Uterus (tissue), 3 donors: ENCODE measurements at regions not wholly inside any gene's neighbourhood (a gene's known extent, or its start where the extent isn't known, plus 50 kb on each side); places are given as distances from the start of the nearest gene placed in this dataset.

ENCODE experiments used
- DNase-seq, 2 donors: peaks; one replicate each; pipeline ENCODE4 v3.0.0-alpha.2; 2019 to 2020
- H3K27ac ChIP-seq, 2 donors: fragments of 200-600 bp; sonication (generic); 1 replicate in 1 of 2; 2 replicates in 1 of 2; pipeline ENCODE4 v1.5.1; 2016 to 2018
- H3K27me3 ChIP-seq, 2 donors: fragments of 200-600 bp; sonication (generic); one replicate each; pipeline ENCODE4 v1.5.1; 2018 to 2019; ENCODE audit warnings: control low read depth in 1 of 2
- H3K36me3 ChIP-seq, 2 donors: fragments of 200-600 bp; sonication (generic); one replicate each; pipeline ENCODE4 v1.5.1; 2019; ENCODE audit warnings: control low read depth in 1 of 2
- H3K4me1 ChIP-seq, 2 donors: fragments of 200-600 bp; sonication (generic); one replicate each; pipeline ENCODE4 v1.5.1; 2018 to 2019; ENCODE audit warnings: control low read depth in 1 of 2
- H3K4me3 ChIP-seq, 2 donors: fragments of 200-600 bp; sonication (generic); 1 replicate in 1 of 2; 2 replicates in 1 of 2; pipeline ENCODE4 v1.5.1; 2018 to 2019; ENCODE audit warnings: mild to moderate bottlenecking in 1 of 2
- H3K9me3 ChIP-seq, 2 donors: fragments of 200-600 bp; sonication (generic); one replicate each; pipeline ENCODE4 v1.5.1; 2019; ENCODE audit warnings: control low read depth in 1 of 2
- CTCF ChIP-seq, 4 experiments: fragments of 200-600 bp in 2 of 4; fragments of 450-650 bp in 2 of 4; sonication (generic) in 2 of 4; IDR thresholded peaks; one replicate each; pipeline ENCODE4 v1.5.1; 2016 to 2019; ENCODE audit warnings: antibody characterized with exemption in 4 of 4, mild to moderate bottlenecking in 2 of 4, moderate library complexity in 1 of 4
- POLR2A ChIP-seq, 2 donors: fragments of 450-650 bp; IDR thresholded peaks; one replicate each; pipeline ENCODE4 v1.6.1; 2016; ENCODE audit warnings: antibody characterized with exemption in 2 of 2, mild to moderate bottlenecking in 1 of 2, moderate library complexity in 1 of 2
- intact Hi-C: fragments of 100-400 bp; cut with DNase I; formaldehyde crosslinking; loops from one replicate; pipeline ENCODE4 v1.15.1; 2023; ENCODE audit warnings: low total_unique reads
- donor health status: DM: yes; HTN: yes; CAD: no.

- no peaks in the 10 kb centered on the region for H3K36me3 ChIP-seq
Measured at GRCh38 chr4:112848911-112849310, 200.5 kb upstream of the ANK2 start.

GRCh38 chr4:112852601-112853000 is 196.9 kb upstream of the ANK2 start:
- Histone ChIP-seq H3K36me3 (no peaks in the 10 kb centered on the region), H3K4me1 (no peaks in the 10 kb centered on the region), H3K9me3 (no peaks in the 10 kb centered on the region), H3K27ac (no peak overlapping the region), H3K4me3 (no peak overlapping the region), H3K27me3 (no peaks in the 10 kb centered on the region)
- intact Hi-C loops, result no loop called here
- TF ChIP-seq POLR2A (IDR thresholded peaks at IDR 0.05), result no peak
- no peak for TF ChIP-seq CTCF (IDR thresholded peaks at IDR 0.05)
- DNase-seq, result no peak

More at GRCh38 chr4:112848911-112849310, 200.5 kb upstream of the ANK2 start:
- no peak for DNase-seq
- TF ChIP-seq CTCF (IDR thresholded peaks at IDR 0.05), result no peak
- TF ChIP-seq POLR2A (IDR thresholded peaks at IDR 0.05), result no peak
- no peak overlapping the region for H3K27ac ChIP-seq
- no peaks in the 10 kb centered on the region for H3K4me1 ChIP-seq
- no peak overlapping the region for H3K4me3 ChIP-seq
- H3K9me3 ChIP-seq, result no peaks in the 10 kb centered on the region
- intact Hi-C loops, result no loop called here
- H3K27me3 ChIP-seq, result no peaks in the 10 kb centered on the region

- intact Hi-C loops, result no loop called here
- DNase-seq, result no peak
- no peaks in the 10 kb centered on the region for H3K9me3 ChIP-seq
- H3K36me3 ChIP-seq, result no peaks in the 10 kb centered on the region
- no peak overlapping the region for H3K4me3 ChIP-seq
- no peaks in the 10 kb centered on the region for H3K4me1 ChIP-seq
- H3K27ac ChIP-seq, result peak overlapping the region; percentile 26 to 48
- H3K27me3 ChIP-seq, result no peaks in the 10 kb centered on the region
- TF ChIP-seq POLR2A (IDR thresholded peaks at IDR 0.05) (no peak), CTCF (IDR thresholded peaks at IDR 0.05) (peak; percentile 25 to 43 (median 40))
Measured at GRCh38 chr4:112853662-112854256, 195.7 kb upstream of the ANK2 start.

- Histone ChIP-seq H3K27me3 (no peaks in the 10 kb centered on the region), H3K27ac (peak overlapping the region; percentile 26 to 48), H3K9me3 (no peaks in the 10 kb centered on the region), H3K36me3 (no peaks in the 10 kb centered on the region), H3K4me3 (no peak overlapping the region), H3K4me1 (no peaks in the 10 kb centered on the region)
- TF ChIP-seq POLR2A (IDR thresholded peaks at IDR 0.05) (no peak), CTCF (IDR thresholded peaks at IDR 0.05) (no peak)
- no peak for DNase-seq
- intact Hi-C loops, result no loop called here
Measured at GRCh38 chr4:112854420-112854819, 195.0 kb upstream of the ANK2 start.

GRCh38 chr4:112855058-112855457 is 194.4 kb upstream of the ANK2 start:
- Histone ChIP-seq H3K4me1 (no peaks in the 10 kb centered on the region), H3K27ac (peak overlapping the region; percentile 26 to 48), H3K4me3 (no peak overlapping the region), H3K36me3 (no peaks in the 10 kb centered on the region), H3K27me3 (no peaks in the 10 kb centered on the region), H3K9me3 (no peaks in the 10 kb centered on the region)
- DNase-seq, result no peak
- TF ChIP-seq POLR2A (IDR thresholded peaks at IDR 0.05) (no peak), CTCF (IDR thresholded peaks at IDR 0.05) (no peak)
- intact Hi-C loops, result no loop called here
